ENCODE measurements at regions not wholly inside any gene's neighbourhood (a gene's known extent, or its start where the extent isn't known, plus 50 kb on each side); places are given as distances from the start of the nearest gene placed in this dataset.

DNA sequence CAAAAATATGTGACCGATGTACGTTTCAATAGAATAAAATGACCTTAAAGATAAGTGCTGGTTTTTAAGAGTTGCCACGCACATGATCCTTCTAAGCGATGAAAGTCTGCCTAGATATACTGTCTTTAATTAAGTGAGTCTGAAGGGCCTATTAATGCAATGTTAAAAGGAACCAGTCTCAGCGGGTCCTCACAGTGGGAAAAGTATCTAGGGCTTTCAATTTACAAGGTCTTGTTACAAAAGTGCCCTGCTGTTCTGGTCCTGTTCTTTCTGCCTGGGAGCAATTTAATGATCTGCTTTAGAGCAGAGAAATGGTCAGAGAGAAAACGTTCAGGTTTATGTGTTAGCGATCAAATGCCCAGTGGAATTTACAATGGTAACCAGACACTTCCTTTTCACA is 864.0 kb downstream of the KCNJ2 start:
- TF ChIP-seq, protein P1, sequence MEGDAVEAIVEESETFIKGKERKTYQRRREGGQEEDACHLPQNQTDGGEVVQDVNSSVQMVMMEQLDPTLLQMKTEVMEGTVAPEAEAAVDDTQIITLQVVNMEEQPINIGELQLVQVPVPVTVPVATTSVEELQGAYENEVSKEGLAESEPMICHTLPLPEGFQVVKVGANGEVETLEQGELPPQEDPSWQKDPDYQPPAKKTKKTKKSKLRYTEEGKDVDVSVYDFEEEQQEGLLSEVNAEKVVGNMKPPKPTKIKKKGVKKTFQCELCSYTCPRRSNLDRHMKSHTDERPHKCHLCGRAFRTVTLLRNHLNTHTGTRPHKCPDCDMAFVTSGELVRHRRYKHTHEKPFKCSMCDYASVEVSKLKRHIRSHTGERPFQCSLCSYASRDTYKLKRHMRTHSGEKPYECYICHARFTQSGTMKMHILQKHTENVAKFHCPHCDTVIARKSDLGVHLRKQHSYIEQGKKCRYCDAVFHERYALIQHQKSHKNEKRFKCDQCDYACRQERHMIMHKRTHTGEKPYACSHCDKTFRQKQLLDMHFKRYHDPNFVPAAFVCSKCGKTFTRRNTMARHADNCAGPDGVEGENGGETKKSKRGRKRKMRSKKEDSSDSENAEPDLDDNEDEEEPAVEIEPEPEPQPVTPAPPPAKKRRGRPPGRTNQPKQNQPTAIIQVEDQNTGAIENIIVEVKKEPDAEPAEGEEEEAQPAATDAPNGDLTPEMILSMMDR (conservative IDR thresholded peaks at IDR 0.05): no peak
- TF ChIP-seq ZFX (IDR thresholded peaks at IDR 0.05): no peak
